Activated CD4-positive, alpha-beta T cell treated with anti-CD3 and anti-CD28 coated beads, Interleukin-2, amount 50 U/mL, for 1 hour (primary cell): ENCODE measurements at regions not wholly inside any gene's neighbourhood (a gene's known extent, or its start where the extent isn't known, plus 50 kb on each side); places are given as distances from the start of the nearest gene placed in this dataset.
A peak's percentile ranks its signal among the peaks of the same experiment; 100 is the strongest.

Experiments
- DNase-seq: peaks from one replicate; pipeline ENCODE4 v3.0.0-alpha.2; 2020

DNA sequence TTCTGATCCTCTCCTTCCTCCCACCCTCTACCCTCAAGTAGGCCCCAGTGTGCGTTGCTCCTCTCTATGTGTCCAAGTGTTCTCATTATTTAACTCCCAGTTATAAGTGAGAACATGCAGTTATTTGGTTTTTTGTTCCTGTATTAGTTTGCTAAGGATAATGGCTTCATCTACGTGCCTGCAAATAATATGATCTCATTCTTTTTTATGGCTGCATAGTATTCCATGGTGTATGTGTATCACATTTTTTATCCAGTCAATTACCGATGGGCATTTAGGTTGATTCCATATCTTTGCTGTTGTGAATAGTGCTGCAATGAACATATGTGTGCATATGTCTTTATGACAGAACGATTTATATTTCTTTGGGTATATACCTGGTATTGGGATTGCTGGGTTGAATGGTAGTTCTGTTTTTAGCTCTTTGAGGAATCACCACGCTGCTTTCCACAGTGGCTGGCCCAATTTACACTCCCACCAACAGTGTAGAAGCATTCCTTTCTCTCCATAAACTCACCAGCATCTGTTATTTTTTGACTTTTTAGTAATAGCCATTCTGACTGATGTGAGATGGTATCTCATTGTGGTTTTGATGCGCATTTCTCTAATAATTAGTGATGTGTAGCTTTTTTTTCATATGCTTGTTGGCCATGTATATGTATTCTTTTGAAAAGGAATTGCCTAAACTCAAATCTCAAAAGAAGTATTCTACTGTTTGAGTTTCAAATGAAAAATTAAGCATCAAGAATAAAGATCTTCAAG lies 116.9 kb downstream of the ETS2 start:
- no peak for DNase-seq

DNA sequence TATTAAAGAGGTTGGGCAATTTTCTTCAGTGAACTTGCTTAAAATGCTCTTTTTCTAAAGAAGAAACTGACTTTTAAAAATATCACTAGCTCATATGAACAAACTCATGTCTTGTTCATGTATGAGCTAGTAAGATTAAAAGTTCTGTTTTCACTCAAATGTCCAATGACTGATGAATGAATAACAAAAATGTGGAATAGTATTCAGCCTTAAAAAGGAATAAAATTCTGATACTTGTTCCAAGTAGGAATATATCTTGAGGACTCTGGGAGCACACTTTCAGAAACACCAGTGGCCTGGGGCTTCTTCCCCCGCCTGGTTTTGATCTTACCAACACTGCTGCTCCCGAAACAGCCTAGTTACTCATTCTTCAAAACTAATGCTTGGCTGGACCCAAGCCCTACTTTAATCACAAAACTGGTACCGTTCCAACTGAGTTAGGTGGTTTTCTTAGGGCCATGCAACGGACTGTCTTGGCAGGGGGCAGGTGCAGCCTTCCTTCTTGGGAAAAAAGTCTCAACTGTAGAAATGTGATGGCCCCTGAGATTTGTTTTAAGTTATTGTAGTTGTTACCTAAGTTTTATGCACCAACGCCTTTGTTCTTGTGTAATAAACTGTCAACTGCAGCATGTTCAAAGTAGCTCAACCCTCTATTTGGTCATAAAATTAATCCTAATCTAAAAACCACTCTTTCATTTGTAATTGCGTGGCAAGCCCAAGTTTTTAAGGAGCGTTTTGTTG lies 116.0 kb downstream of the ETS2 start:
- DNase-seq, result no peak

DNA sequence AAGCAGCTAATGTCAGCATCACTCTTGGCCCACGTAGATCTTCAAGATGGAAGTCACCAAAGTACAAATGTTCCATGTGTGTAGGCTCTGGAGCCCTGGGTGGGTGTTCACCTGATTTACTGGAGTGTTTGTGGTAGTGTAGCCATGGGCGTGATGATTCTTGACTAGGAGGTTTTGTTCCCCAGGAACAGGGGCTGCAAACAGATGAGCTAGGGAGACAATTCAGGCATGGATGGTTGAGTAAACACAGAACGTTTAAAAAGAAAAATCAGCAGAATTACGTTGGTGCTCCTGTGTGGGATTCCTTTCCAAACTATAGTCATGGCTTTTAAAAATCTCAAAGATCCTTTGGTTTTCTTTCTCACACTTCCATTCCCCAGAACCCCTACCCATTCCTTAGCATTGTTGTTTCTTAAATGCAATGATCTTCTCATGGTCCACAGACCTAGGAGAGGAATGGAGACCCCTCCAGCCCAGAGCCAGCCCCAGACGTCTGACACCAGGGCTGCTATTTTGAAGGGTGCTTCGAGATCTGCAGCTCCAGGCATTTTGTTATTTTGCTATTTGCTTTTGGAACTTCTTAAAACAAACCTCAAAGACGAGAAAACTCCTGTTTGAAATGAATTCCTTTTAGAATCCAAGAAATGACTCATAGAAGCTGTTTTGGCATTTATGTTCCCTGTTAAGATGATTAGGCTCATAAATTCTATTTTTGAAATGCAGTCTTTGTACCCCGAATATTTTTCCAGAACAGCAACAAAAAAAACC lies 115.1 kb downstream of the ETS2 start:
- DNase-seq, result no peak

DNA sequence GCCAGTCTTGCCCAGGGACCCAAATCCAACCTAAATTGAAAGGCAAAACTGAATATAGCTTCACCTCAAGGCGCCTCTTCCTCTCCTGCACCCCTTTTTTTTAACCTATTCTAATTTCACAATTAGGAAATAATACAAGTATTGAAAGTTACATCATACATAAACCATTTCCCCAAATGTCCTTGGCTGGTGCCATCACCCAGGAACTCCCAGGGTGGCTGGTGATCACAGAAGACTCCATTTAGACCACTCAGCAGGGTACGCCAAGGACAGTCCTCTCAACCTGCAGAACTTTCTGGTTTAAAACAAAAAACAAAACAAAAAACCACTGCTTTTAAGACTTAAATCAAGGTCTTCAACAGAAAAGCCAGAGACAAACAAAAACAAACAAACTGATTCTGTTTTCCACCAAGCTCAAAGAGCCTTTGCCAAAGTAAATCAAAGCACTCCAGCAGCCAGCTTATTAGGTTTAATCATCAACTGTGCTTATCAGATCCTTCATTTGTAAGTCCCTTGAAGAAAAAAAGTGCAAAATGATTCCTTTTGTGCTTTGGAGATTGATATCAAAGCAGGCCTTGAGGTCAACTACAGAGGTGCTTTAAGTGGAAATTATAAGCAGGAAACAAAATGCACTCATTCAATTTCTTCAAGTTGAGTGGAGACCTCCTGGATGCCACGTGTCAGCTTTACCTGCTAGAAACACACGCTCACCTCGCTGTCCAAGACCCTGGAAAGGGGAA lies 113.0 kb downstream of the ETS2 start:
- DNase-seq, result no peak

DNA sequence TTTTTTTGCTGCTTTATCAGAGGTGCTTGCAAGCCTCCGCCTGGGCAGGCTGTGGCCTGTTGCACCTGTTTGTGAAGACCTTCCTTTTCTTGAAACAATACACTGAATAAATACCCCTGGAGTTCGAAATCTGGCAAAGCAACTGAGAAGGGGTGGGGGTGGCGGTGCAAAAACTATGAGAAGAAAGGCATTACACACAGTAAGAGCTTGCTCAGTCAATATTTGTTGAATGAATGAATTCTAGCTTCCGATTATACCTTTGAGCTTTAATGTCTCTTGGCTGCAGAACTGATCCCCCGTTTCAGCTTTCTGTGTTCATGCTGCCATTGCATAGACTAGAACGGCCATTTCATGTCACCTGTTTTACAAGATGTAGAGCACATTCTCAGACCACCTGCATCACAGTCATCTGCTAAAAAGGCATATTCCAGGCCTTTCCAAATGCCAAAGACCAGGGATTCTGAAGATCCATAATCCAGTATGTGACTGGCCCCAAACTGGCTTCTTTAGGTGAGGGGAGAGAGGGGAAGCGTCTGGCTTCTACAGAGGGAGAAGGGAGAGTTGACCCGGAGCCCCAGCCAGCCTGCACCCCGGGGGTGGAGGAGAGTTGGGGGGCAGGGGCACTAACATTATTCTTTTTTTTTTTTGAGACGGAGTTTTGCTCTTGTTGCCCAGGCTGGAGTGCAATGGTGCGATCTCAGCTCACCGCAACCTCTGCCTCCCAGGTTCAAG lies 111.5 kb downstream of the ETS2 start:
- DNase-seq, result no peak

DNA sequence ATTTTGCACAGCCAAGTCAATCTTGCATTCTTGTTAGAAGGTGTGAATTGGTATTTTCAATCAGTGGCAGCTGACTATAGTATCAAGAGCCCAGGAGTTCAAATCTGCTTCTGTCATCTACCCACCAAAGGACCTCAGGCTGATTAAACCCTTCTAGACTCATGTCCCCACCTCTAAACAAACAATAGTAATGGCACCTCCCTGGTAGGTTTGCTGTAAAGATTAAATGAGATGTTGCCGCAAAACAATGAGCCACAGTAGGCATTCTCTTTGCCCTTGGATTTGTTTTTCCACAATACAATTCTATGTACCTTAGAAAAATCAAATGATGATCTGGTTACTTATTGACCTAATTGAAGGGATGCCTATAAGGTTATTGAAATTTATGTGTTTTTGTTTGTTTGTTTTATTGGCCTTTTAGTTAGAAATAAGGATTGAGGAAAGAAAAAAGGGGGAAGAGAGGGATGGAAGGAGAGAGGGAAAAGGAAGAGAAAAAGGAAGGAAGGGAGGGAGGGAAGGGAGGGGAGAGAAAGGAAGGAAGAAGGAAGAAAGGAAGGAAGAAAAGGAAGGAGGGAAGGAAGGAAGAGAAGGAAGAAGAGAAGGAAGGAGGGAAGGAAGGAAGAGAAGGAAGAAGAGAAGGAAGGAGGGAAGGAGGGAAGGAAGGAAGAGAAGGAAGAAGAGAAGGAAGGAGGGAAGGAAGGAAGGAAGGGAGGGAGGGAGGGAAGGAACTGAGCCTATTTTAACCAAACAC lies 110.7 kb downstream of the ETS2 start:
- no peak for DNase-seq

DNA sequence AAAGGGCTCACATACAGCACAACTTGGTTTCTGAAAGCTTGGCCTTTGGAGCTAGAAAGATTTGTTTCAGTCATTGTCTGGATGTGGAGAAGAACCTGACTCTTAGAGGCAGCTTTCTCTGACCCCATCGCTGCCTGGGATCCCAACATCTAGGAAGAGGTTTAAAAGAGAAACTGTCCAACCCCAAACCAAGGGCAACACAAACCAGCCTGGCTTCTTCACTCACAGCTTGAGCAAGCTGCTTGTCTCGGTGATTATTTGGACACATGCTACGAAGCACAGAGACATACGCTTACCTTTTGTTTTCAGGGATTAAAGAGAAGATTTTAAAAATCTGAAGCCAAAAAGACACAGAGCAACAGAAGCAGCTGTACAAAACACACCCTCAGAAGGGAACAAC lies 109.8 kb downstream of the ETS2 start:
- no peak for DNase-seq

DNA sequence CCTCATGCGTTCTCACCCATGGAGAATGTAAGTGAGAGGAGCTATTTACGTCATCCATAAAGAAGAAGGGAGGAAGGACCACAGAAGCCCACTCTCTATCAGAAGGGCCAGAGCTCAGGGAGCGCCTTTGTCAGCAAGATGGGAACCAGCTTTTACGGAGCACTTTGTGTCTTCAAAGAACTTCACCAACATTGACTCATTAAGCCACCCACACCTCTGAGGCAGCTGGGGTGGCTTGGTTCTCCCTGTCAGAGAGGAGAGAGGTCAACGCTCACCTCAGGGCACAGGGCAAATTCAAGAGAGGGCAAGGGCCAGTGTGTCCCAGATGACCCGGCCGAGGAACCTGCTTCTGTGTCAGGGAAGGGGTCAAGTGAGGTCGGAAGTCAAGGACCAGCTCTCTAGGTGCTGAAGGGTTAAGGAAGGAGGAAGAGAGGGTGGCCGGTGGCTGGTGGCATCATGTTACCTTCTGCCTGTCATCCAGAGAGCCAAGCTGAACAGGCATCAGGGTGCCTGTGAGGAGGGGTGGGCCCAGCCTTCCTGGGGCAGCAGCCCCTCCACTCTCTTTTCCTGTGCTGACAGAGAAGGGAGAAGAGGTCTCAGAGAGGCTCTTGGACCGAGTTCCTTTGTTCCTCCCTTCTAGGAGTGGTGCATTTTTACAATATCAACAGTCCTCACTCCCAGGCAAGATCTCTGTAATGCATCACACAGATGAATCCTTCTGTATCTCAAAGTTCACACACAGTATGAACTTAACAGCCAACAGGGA lies 109.0 kb downstream of the ETS2 start:
- no peak for DNase-seq

DNA sequence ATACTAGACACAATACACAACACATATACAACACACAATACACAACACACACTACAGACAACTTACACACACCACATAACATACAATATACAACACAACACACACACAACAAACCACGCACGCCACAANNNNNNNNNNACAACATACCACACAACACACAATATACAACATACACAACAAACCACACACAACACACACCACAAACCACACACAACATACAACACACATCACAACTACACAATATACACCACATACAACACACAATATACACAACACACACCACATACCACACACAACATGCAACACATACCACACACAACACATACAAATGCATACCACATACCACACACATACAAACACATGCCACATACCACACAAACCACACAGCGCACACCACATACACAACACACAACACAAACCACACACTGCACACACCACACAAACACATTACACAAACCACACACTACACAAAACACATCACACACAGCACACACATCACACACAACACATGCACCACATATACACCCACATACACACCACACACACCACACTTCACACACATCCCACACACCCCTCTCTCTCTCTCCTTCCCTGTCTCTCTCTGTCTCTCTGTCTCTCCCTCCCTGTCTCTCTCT lies 108.3 kb downstream of the ETS2 start:
- no peak for DNase-seq

DNA sequence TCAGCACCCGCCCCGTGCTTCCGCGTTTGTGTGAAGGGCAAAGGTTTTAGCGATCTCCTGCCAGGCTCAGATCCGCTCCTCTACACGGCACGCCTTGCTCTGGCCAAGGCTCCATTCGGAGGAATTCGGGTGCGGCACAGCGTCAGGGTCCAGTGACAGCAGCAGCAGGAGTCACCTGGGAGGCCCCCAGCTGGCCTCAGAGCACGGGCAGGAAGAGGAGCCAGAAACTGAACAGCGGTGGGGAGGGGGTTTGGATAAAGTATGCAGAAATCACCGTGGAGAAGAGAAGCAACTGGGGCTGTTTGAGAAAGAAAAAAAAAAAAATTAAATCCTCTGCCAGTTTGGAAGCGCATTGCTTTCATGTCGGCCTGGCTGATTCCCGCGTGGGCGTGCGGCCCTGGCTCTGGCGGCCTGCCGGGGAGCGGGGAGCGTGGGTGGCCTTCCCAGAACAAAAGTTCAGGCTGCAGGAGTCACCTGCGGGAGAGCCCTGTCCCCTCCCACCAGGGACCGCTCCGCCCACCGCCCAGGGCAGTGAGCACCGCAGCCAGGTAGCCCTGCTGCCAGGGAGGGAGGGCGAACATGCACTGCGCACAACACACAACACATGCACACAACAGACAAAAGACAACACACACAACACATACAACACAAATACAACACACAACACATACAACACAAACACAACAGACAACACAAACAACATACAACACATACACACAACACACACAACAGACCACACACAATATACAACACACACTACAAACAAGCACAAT lies 107.6 kb downstream of the ETS2 start:
- peak; percentile 3 for DNase-seq

DNA sequence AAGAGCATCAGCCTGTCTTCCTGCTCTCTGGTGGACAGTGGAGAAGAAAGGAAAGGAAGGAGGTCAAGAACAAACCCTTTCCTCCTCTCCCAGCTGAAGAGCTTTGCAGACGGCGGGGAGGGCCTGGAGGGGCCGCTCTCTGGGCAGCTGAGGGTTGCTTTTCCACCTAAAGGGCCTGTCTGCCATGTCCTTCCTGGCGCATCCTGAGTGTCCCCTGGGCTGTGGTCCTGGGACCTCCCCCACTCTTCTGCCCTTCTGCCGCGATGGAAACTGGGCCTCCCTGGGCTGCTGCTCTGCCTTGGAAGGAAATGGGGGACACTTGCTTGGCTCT lies 107.0 kb downstream of the ETS2 start:
- no peak for DNase-seq

DNA sequence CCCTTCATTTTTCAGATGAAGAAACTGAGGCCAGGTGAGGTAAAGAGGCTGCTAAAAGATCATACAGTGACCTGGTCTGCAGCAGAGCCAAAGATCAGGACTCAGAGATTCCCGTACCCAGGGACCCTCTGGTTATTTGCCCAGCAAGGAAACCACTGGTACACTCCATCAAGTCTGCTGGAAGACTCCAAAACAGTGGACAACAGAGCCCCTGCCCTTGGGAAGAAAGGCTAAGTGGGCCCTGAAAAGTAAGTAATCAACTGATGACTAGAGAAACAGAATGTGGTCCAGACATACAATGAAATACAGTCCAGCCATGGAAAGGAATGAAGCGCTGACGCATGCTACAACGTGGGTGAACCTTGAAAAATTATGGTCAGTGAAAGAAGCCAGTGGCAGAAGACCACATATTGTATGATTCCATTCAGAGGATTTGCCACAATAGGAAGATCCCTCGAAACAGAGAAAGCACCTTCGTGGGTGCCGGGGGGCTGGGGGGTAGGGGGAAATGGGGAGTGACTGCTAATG lies 106.4 kb downstream of the ETS2 start:
- no peak for DNase-seq

DNA sequence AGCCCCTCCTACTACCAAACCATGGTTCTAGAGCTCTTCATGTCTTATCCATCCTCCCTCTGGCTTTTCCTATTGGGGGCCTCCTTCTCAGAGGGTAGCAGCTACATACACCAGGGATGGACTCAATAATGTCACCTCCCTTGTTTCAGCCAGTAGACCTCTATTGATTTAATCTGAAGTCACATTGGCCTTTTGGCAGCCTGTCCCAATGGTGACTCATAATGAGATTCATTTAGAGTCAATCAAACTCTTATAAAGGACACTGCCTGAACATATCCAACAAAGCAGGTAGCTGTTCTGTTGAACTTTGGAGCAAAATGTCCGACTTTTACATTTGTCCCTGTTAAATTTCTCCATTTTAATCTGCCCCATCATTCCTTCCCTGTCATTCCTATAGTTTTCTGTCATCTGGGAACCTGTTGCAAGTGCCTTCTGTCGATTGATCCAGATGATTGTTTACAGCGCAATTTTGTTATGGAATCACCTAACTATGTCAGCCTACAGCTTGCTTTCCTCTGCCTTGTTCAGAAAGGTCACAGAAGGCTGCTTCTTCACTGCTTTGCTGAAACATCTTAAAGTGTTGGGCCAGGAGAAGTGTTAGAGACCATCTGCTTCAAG lies 105.9 kb downstream of the ETS2 start:
- DNase-seq, result no peak

DNA sequence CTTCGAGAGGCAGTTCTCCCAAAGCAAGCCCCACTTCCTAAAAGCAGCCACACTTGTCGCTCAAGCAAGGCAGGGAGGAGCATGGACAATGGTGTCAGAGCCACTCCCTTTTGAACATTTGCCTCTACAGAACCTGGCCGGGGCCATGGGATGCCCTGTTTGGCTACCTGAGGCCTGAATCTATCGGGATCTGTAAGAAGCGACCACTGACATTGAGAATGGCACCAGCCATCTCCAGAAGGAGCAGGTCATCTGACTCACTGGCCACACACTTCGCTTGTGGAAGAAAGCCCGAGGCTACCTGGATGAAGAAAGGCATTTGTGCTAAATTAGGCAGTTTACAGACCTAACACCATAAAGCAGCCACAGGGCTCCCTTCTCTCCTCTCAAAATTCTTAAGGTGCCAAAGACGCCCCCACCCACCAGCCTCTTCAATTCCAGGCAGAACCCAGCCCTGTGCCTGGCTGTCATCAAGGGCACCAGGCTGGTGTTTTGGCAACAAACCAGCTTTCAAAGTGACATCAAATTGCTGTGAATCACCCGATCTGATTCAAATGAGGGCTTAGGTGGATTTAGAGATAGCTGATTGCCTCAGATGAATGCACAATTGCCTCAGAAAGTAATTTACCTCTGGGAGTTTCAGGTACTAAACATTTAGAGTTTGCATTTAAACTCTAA lies 104.8 kb downstream of the ETS2 start:
- DNase-seq, result no peak

DNA sequence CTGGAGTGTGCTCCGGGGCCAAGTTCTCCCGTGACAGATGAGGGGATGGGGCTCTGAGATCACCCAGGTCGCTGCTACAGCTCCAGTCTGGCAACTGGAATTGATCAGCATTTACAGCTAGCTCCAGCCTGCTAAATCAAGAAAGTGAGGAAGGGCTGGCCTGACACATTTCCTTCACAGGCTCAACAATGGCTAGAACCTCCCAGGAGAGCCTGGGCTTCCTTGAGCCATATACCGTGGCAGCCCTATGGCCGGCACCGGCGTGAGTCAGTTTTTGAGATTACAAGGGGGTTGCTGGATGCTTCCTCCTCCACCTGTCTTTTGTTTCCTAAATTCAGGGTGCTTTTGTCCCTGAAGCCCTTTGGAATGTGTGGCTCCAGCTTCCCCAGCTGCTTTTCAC lies 104.2 kb downstream of the ETS2 start:
- no peak for DNase-seq

DNA sequence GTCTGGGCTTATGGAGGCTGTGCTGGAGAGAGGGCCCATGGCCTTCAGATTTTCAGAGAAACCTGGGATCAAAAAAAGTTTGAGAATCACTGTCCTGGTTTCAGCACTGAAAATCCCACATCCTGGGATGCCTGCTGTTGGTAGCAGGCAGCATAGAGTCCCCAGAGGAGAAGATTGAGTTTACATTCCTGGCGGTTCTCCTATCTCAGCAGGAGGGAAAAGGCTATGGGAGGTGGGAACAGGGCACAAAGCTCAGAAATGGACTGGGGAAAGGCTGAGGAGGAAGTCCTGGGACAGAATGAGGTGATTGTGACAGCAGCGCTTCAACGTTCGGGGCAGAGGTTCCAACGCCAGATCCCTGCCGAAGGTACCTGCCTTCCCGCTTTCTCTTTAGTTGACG lies 103.4 kb downstream of the ETS2 start:
- no peak for DNase-seq

DNA sequence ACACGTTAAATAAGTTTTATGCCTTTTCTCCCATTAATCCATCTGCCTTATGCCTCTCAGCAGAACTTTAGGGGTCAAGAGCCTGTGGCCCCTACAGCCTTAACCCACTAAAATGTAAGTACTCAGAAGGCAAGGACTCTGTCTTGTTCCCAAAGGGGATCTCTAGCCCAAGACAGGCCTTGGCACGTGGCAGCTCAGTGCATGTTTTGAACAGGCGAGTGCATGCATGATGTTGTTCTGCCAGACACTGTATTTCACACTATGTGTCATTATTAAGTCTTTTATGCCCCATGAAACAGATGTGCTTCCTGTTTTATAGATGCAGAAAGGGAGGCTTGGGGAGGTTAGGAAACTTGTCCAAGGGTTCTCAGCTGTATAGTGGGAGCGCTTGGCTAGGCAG lies 102.8 kb downstream of the ETS2 start:
- no peak for DNase-seq

DNA sequence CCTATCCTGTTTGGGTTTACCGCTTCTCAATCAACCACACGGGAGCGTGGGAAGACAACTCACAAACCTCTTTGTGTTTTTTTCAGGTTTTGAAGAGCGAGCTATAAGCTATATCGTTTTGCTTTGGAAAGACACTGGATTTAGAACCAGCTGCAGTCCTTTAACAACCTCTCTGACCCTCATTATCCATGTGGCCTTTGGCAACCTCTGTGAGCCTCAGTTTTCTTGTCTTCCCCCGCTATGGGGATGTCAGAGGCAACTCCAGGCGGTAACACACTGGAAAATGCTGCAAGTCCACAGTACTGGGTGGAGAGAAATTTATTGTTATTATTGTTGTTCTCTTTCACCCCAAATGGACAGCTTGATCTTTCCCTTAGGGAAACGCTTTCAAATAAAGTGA lies 100.0 kb downstream of the ETS2 start:
- no peak for DNase-seq
